ENCODE measurements at regions not wholly inside any gene's neighbourhood (a gene's known extent, or its start where the extent isn't known, plus 50 kb on each side); places are given as distances from the start of the nearest gene placed in this dataset.

GRCh38 chr16:65222049-65222448 lies 100.2 kb upstream of the CDH11 start:
- no peak for TF ChIP-seq POLR2A (IDR thresholded peaks at IDR 0.05)
- TF ChIP-seq POLR2AphosphoS5 (IDR thresholded peaks at IDR 0.05): no peak
- TF ChIP-seq CTCF (IDR thresholded peaks at IDR 0.05): no peak
- no peak for TF ChIP-seq EP300 (IDR thresholded peaks at IDR 0.05)
